Tibial artery (tissue), 4 donors: ENCODE measurements at regions not wholly inside any gene's neighbourhood (a gene's known extent, or its start where the extent isn't known, plus 50 kb on each side); places are given as distances from the start of the nearest gene placed in this dataset.

Experiments
- DNase-seq, 2 donors: peaks; one replicate each; pipeline ENCODE4 v3.0.0-alpha.2; 2019
- H3K27ac ChIP-seq, 2 donors: fragments of 200-600 bp; sonication (generic) in 1 of 2; 1 replicate in 1 of 2; 2 replicates in 1 of 2; pipeline ENCODE4 v1.5.1; 2018 to 2019; ENCODE audit warnings: mild to moderate bottlenecking in 1 of 2
- H3K27me3 ChIP-seq, 2 donors: fragments of 200-600 bp; sonication (generic) in 1 of 2; one replicate each; pipeline versions ENCODE4 v1.5.1 to v1.6.0; 2016 to 2019
- H3K36me3 ChIP-seq, 3 donors: fragments of 200-600 bp; sonication (generic) in 2 of 3; one replicate each; pipeline ENCODE4 v1.5.1; 2016 to 2019; ENCODE audit warnings: mild to moderate bottlenecking in 2 of 3
- H3K4me1 ChIP-seq, 4 donors: fragments of 200-600 bp; sonication (generic) in 2 of 4; 1 replicate in 3 of 4; 2 replicates in 1 of 4; pipeline ENCODE4 v1.5.1; 2016 to 2019
- H3K4me3 ChIP-seq, 2 donors: fragments of 200-600 bp; sonication (generic) in 1 of 2; 1 replicate in 1 of 2; 2 replicates in 1 of 2; pipeline ENCODE4 v1.5.1; 2018 to 2019; ENCODE audit warnings: mild to moderate bottlenecking in 2 of 2
- H3K9me3 ChIP-seq, 3 donors: fragments of 200-600 bp; sonication (generic) in 1 of 3; one replicate each; pipeline ENCODE4 v1.5.1; 2016 to 2019
- intact Hi-C: fragments of 100-400 bp; cut with DNase I; formaldehyde crosslinking; loops from one replicate; pipeline ENCODE4 v1.15.0; 2023; ENCODE audit warnings: low total_unique reads
- TF ChIP-seq, protein P1 (sequence below), 2 experiments: fragments of 200-600 bp in 1 of 2; fragments of 450-650 bp in 1 of 2; IDR thresholded peaks; one replicate each; pipeline ENCODE4 v1.5.1; 2017 to 2019; ENCODE audit warnings: antibody characterized with exemption in 2 of 2, mild to moderate bottlenecking in 1 of 2, moderate library complexity in 1 of 2

DNA sequence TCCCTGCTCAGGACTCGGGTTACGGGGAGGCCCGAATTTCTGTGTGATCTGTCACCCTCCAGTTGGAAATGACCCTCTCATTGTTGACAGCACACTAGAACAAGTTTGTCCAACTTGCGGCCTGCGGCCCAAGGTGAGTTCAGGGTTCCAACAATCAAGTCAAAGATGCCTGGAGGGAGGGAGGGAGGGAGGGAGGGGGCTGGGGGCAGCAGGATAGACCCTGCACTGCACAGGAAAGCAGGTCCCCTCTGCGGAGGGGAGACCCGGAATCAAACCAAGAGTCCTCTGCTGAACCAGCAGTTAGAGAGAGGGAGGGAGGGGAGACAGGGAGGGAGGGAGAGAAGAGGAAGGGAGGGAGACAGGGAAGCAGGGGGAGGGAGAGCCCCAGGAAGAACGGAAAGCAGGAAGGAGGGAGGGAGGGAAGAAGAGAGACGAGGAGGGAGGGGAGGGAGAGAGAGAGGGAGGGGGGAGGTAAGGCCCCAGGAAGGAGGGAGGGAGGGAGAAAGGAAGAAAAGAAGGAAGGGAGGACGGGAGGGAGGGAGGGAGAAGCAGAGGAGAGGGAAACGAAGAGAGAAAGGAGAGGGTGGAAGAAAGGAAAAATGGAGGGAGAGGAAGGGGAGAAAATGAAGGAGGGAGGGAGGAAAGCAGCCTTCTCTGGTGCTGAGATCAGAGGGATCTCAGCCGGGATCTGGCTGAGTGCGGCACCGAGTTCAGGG lies 96.7 kb upstream of the CDH5 start:
- TF ChIP-seq, protein P1, sequence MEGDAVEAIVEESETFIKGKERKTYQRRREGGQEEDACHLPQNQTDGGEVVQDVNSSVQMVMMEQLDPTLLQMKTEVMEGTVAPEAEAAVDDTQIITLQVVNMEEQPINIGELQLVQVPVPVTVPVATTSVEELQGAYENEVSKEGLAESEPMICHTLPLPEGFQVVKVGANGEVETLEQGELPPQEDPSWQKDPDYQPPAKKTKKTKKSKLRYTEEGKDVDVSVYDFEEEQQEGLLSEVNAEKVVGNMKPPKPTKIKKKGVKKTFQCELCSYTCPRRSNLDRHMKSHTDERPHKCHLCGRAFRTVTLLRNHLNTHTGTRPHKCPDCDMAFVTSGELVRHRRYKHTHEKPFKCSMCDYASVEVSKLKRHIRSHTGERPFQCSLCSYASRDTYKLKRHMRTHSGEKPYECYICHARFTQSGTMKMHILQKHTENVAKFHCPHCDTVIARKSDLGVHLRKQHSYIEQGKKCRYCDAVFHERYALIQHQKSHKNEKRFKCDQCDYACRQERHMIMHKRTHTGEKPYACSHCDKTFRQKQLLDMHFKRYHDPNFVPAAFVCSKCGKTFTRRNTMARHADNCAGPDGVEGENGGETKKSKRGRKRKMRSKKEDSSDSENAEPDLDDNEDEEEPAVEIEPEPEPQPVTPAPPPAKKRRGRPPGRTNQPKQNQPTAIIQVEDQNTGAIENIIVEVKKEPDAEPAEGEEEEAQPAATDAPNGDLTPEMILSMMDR (IDR thresholded peaks at IDR 0.05), result no peak
- DNase-seq, result no peak
- H3K27ac ChIP-seq, result peak overlapping the region; percentile 24 to 28
- H3K27me3 ChIP-seq, result no peaks in the 10 kb centered on the region
- H3K4me3 ChIP-seq, result peak overlapping the region; percentile 37 to 47
- intact Hi-C loops, result loop anchor here (5.0 kb wide), 1 partner anchor 1142 kb away; no protein-coding TSS in a partner anchor
- H3K9me3 ChIP-seq, result no peaks in the 10 kb centered on the region
- peaks cover 0 to 16% (median 9%) of the 10 kb centered on the region in 4 donors for H3K4me1 ChIP-seq
- H3K36me3 ChIP-seq, result no peaks in the 10 kb centered on the region

DNA sequence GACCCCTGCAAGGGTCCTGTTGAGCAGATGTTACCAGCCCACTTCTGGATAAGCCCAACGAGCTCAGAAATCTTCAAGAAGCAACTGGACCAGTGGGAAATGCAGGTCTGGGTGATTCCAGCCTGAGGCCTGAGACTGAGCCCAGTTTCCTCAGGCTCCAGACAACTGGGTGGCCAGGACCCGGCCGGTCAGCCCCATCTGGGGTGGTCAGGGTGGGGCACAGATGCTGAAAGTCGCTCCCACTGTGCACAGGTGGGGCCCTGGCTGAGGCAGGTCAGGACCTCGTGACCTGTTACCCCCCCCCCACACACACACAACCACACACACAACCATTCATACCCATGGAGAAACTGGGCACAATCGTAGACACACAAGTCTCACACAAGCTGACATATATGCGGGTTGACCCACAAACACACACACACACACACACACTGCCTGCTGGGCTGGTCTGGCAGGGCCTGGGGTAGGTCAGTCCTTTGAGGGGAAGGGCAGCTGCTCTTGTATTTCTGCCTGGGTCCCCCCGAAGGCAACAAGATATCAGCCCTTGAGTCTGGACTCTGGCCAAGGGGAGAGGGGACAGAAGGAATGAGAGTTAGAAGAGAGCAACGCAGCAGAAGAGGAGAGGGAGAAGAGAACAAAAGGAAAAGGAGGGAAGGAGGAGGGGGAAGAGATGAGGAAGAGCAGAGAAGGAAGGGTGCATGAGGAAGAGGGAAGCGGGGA lies 99.0 kb upstream of the CDH5 start:
- no peaks in the 10 kb centered on the region for H3K9me3 ChIP-seq
- intact Hi-C loops, result no loop called here
- H3K4me3 ChIP-seq, result no peak overlapping the region
- DNase-seq, result no peak
- peaks cover 0 to 16% (median 9%) of the 10 kb centered on the region in 4 donors for H3K4me1 ChIP-seq
- peak overlapping the region; percentile 12 to 35 for H3K27ac ChIP-seq
- H3K27me3 ChIP-seq, result no peaks in the 10 kb centered on the region
- TF ChIP-seq, protein P1 (IDR thresholded peaks at IDR 0.05), result no peak
- no peaks in the 10 kb centered on the region for H3K36me3 ChIP-seq

DNA sequence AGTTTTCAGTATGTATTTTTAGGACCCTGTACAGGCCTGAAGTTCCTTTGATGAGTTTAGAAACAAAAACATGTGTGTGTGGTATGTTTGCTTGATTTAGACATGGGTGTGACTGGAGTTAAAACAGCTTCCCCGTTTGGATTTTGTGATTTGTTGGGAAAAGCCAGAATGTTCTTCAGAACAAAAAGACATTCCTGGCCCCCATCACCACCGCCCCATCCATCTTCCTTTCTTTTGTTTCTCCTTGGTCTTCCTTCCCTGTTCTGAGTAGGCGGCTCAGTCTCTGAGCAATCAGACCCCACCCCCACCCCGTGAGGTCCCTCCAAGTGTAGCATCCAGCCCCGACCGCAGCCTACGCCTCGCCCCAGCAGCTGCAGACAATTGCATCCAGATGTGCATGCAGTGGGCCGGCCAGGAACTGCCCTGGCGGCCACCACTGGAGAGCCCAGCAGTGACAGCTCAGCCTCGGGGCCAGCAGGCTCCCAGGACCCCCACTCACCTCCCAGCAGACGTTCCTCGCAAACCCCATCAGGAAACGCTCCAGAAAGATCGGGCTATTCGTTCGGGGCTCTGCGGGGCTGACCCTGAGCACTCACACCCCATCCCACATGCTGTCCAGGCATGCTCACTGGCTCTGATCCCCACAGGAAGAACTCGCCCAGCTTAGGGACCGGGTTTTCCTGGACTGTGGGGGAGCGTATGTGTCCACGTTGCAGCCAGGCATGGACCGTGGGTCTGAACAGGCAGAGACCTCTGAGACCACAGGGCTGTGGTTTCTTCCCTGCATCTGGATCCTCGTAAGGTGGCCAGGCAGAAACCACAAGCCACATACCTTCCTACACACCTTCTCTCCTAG lies 99.8 kb upstream of the CDH5 start:
- DNase-seq, result peak; percentile 76 to 78
- Histone ChIP-seq H3K4me1 (peaks cover 0 to 16% (median 9%) of the 10 kb centered on the region in 4 donors), H3K9me3 (no peaks in the 10 kb centered on the region), H3K27ac (peak overlapping the region; percentile 15 to 35), H3K4me3 (no peak overlapping the region), H3K27me3 (no peaks in the 10 kb centered on the region), H3K36me3 (no peaks in the 10 kb centered on the region)
- intact Hi-C loops, result no loop called here
- TF ChIP-seq, protein P1 (IDR thresholded peaks at IDR 0.05), result no peak

DNA sequence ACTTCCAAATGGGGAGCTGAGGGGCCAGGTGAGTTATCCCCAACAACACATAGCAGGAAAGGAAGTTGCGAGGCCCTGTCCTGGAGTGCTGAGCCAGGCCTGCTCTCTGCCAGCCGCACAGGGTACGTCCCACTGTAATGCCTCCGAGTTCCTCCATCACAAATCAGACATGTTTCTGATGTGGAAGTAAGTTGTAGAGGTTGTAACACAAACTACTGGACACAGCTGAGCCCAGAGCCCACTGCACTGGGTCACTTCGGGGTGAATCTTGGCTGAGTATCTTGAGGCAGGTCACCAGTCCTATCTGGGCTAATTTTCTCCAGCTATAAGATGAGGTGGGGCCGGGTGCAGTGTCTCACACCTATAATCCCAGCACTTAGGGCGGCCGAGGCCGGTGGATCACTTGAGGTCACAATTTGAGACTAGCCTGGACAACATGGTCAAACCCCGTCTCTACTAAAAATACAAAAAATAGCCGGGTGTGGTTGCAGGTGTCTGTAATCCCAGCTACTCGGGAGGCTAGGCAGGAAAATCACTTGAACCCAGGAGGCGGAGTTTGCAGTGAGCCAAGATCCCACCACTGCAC lies 100.8 kb upstream of the CDH5 start:
- no peak for DNase-seq
- TF ChIP-seq, protein P1 (IDR thresholded peaks at IDR 0.05), result no peak
- intact Hi-C loops, result no loop called here
- no peaks in the 10 kb centered on the region for H3K9me3 ChIP-seq
- peak overlapping the region in 1 of 2 donors; percentile 35 for H3K27ac ChIP-seq
- H3K4me3 ChIP-seq, result no peak overlapping the region
- peaks cover 0 to 14% (median 8%) of the 10 kb centered on the region in 4 donors for H3K4me1 ChIP-seq
- no peaks in the 10 kb centered on the region for H3K27me3 ChIP-seq
- H3K36me3 ChIP-seq, result no peaks in the 10 kb centered on the region

DNA sequence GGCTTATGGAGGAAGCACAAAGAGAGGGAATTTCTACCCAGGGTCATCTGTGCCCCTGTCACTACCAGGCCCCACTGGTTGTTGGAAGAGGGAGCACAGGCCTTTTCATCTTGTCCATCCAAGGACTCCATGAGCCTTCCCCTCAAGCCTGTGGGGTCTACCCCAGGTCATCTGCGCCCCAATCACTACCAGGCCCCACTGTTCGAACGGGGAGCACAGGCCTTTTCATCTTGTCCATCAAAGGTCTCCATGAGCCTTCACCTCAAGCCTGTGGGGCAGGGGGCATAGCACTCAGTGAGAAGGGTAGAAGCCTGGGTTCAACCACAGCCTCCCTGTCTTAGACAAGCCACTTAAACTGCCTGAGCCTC lies 101.5 kb upstream of the CDH5 start:
- Histone ChIP-seq H3K27ac (no peak overlapping the region), H3K4me1 (peaks cover 0 to 8% (median 2%) of the 10 kb centered on the region in 4 donors)

More for the DNA sequence above, 101.5 kb upstream of the CDH5 start:
- no peaks in the 10 kb centered on the region for H3K9me3 ChIP-seq
- H3K27me3 ChIP-seq, result no peaks in the 10 kb centered on the region
- intact Hi-C loops, result no loop called here
- H3K4me3 ChIP-seq, result no peak overlapping the region
- H3K36me3 ChIP-seq, result no peaks in the 10 kb centered on the region
- TF ChIP-seq, protein P1 (IDR thresholded peaks at IDR 0.05), result no peak
- no peak for DNase-seq
